GM12878 (cell line): ENCODE measurements at regions not wholly inside any gene's neighbourhood (a gene's known extent, or its start where the extent isn't known, plus 50 kb on each side); places are given as distances from the start of the nearest gene placed in this dataset.

Experiments used
- ATAC-seq: fragments of 200-7000 bp; cut with Tn5 transposase; 3 replicates; pipeline ENCODE4 v1.9.1; 2020; ENCODE audit warnings: mild to moderate bottlenecking, moderate library complexity
- BruUV-seq: library from RNA; stranded (reverse); fragments of 400-500 nt; replicated peaks from 2 replicates; lab custom pipeline; 2021; lab: Mats Ljungman, UMichigan
- CTCF ChIA-PET: fragments of 300-600 bp; sonication (Branson Sonifier 250); formaldehyde crosslinking; extraction: SDS; loops from one replicate; lab custom pipeline; 2021; ENCODE audit warnings: inconsistent platforms; lab: Yijun Ruan, JAX
- POLR2A ChIA-PET: fragments of 350-600 bp; formaldehyde crosslinking; extraction: SDS; loops from one replicate; lab custom pipeline; 2021; ENCODE audit warnings: inconsistent platforms; lab: Charles Lee
- RAD21 ChIA-PET: fragments of 300-600 bp; sonication (Branson Sonifier 250); formaldehyde crosslinking; loops from one replicate; lab custom pipeline; 2023; ENCODE audit warnings: antibody characterized with exemption; ENCODE audit not compliant: unreplicated experiment; lab: Charles Lee
- SMC1A ChIA-PET: fragments of 300-600 bp; sonication (Branson Sonifier 250); formaldehyde crosslinking; loops from one replicate; lab custom pipeline; 2023; ENCODE audit not compliant: unreplicated experiment, uncharacterized antibody; lab: Charles Lee
- DNase-seq: peaks from one replicate; pipeline ENCODE4 v3.0.0-alpha.2; 2011; ENCODE audit warnings: low read depth, low spot score
- FAIRE-seq: peaks from 3 replicates; lab custom pipeline; 2011; peaks lifted over from hg19 to GRCh38; lab: Jason Lieb, UNC
- H2AFZ ChIP-seq: 2 replicates; pipeline ENCODE4 v1.6.0; 2011; ENCODE audit warnings: low read depth, low read length, control low read depth; ENCODE audit not compliant: control insufficient read depth
- H3K27ac ChIP-seq: 2 replicates; pipeline ENCODE4 v1.5.1; 2011; ENCODE audit warnings: control low read depth; ENCODE audit not compliant: control insufficient read depth, insufficient read depth
- H3K27me3 ChIP-seq, 2 experiments: replicated peaks in 1 of 2; 2 replicates each; pipeline versions ENCODE4 v1.6.0 to v1.6.1; 2011; ENCODE audit warnings: low read length in 1 of 2; ENCODE audit not compliant: control insufficient read depth in 2 of 2, insufficient read depth in 2 of 2
- H3K36me3 ChIP-seq, 2 experiments: 2 replicates each; pipeline ENCODE4 v1.5.1; 2011; ENCODE audit warnings: low read length in 1 of 2; ENCODE audit not compliant: control insufficient read depth in 2 of 2, insufficient read depth in 2 of 2
- H3K4me1 ChIP-seq: 2 replicates; pipeline ENCODE4 v1.6.1; 2011; ENCODE audit warnings: mild to moderate bottlenecking, low read length, moderate library complexity, mixed read lengths; ENCODE audit not compliant: control insufficient read depth, insufficient read depth
- H3K4me2 ChIP-seq: 2 replicates; pipeline ENCODE4 v1.6.0; 2011; ENCODE audit warnings: control low read depth; ENCODE audit not compliant: control insufficient read depth, insufficient read depth
- H3K4me3 ChIP-seq: fragments of 200-600 bp; sonication (generic); 2 replicates; pipeline ENCODE4 v1.5.1; 2016
- H3K79me2 ChIP-seq: 2 replicates; pipeline ENCODE4 v1.6.0; 2011; ENCODE audit warnings: low read length; ENCODE audit not compliant: control insufficient read depth, insufficient read depth
- H3K9ac ChIP-seq: 2 replicates; pipeline ENCODE4 v1.8.0; 2011; ENCODE audit warnings: low read length, control low read depth, mixed read lengths; ENCODE audit not compliant: control insufficient read depth, insufficient read depth
- H3K9me3 ChIP-seq: replicated peaks from 3 replicates; pipeline ENCODE4 v1.5.1; 2011; ENCODE audit warnings: mild to moderate bottlenecking, low read length; ENCODE audit not compliant: control insufficient read depth, insufficient read depth
- H4K20me1 ChIP-seq: 2 replicates; pipeline ENCODE4 v1.6.0; 2011; ENCODE audit not compliant: control insufficient read depth, insufficient read depth
- CBX3 ChIP-seq: fragments of 200-600 bp; sonication (generic); IDR thresholded peaks from 2 replicates; pipeline ENCODE4 v1.6.1; 2016; ENCODE audit warnings: low read depth, borderline replicate concordance
- FOXM1 ChIP-seq: IDR thresholded peaks from 2 replicates; pipeline ENCODE4 v1.6.1; 2012; ENCODE audit warnings: low read depth, mild to moderate bottlenecking, inconsistent platforms, low read length, moderate library complexity
- GABPA ChIP-seq: IDR thresholded peaks from 2 replicates; pipeline ENCODE4 v1.6.1; 2014; ENCODE audit warnings: antibody characterized with exemption, low read depth, mild to moderate bottlenecking, inconsistent platforms
- HCFC1 ChIP-seq: fragments of 150-350 bp; IDR thresholded peaks from 2 replicates; pipeline ENCODE4 v1.6.1; 2014; ENCODE audit warnings: low read length
- KDM1A ChIP-seq: fragments of 200-600 bp; sonication (generic); IDR thresholded peaks from 2 replicates; pipeline ENCODE4 v1.6.1; 2016; ENCODE audit warnings: borderline replicate concordance
- MAX ChIP-seq: IDR thresholded peaks from 2 replicates; pipeline ENCODE4 v1.6.1; 2012; ENCODE audit warnings: low read depth, low read length, improper control_type of control experiment
- MEF2A ChIP-seq: IDR thresholded peaks from 2 replicates; pipeline ENCODE4 v1.6.1; 2011; ENCODE audit warnings: low read depth, mild to moderate bottlenecking, low read length, moderate library complexity; ENCODE audit not compliant: insufficient read depth
- MEF2B ChIP-seq: fragments of 450-650 bp; IDR thresholded peaks from 2 replicates; pipeline ENCODE4 v1.6.1; 2018; ENCODE audit warnings: mild to moderate bottlenecking, moderate library complexity; ENCODE audit not compliant: partially characterized antibody, poor library complexity, severe bottlenecking
- MTA2 ChIP-seq: fragments of 450-650 bp; IDR thresholded peaks from 2 replicates; pipeline ENCODE4 v1.6.1; 2016; ENCODE audit warnings: low read depth, mild to moderate bottlenecking, moderate library complexity
- NFIC ChIP-seq: IDR thresholded peaks from 2 replicates; pipeline ENCODE4 v1.6.1; 2012; ENCODE audit warnings: low read depth, mild to moderate bottlenecking, inconsistent platforms, low read length, moderate library complexity
- POLR2A ChIP-seq: IDR thresholded peaks from 2 replicates; pipeline ENCODE4 v1.6.1; 2011; ENCODE audit warnings: low read depth, mild to moderate bottlenecking, low read length
- RELB ChIP-seq: fragments of 450-650 bp; IDR thresholded peaks from 2 replicates; pipeline ENCODE4 v1.6.1; 2017; ENCODE audit warnings: low read depth, mild to moderate bottlenecking, moderate library complexity
- RUNX3 ChIP-seq: IDR thresholded peaks from 2 replicates; pipeline ENCODE4 v1.6.1; 2012; ENCODE audit warnings: low read length, inconsistent platforms
- ZSCAN29 ChIP-seq: fragments of 450-650 bp; IDR thresholded peaks from 2 replicates; pipeline ENCODE4 v1.6.1; 2017; ENCODE audit warnings: mild to moderate bottlenecking, moderate library complexity
- WGBS: methylation state at CpG from one replicate; pipeline ENCODE4 v1.1.6; 2016; ENCODE audit warnings: low lambda C conversion rate; ENCODE audit not compliant: insufficient replicate concordance, insufficient coverage; ENCODE audit errors: missing lambda C conversion rate; 5-methylcytosine and 5-hydroxymethylcytosine counted together
- in situ Hi-C: fragments of 300-500 bp; cut with MboI; formaldehyde crosslinking; loops from 9 replicates; pipeline ENCODE4 v1.14.3; 2018; ENCODE audit warnings: mixed read lengths
- intact Hi-C: fragments of 100-400 bp; cut with micrococcal nuclease; formaldehyde crosslinking; loops from one replicate; pipeline ENCODE4 v1.14.2; 2022; ENCODE audit not compliant: unreplicated experiment

GRCh38 chr13:103275081-103275480, 208.9 kb upstream of the SLC10A2 start:
- Histone ChIP-seq H3K27ac (no peak overlapping the region; the same call in 1 of the 2 replicates), H3K79me2 (no peaks in the 10 kb centered on the region), H2AFZ (peak overlapping the region; percentile 3; the same call in 1 of the 2 replicates), H3K9me3 (no peaks in the 10 kb centered on the region; the same call in 2 of the 3 replicates), H3K4me3 (no peak overlapping the region), H3K4me1 (peaks cover 25% of the 10 kb centered on the region), H4K20me1 (no peaks in the 10 kb centered on the region), H3K36me3 (no peaks in the 10 kb centered on the region), H3K27me3 (no peaks in the 10 kb centered on the region), H3K9ac (no peak overlapping the region), H3K4me2 (no peak overlapping the region)
- CTCF ChIA-PET = interaction anchor here (0.5 to 1.7 kb wide), 5 partner anchors 17 to 360 kb away, joined by 3 to 4 read pairs (median 3); no protein-coding TSS in a partner anchor
- POLR2A ChIA-PET = interaction anchor here (1.7 to 2.2 kb wide), 2 partner anchors 8 to 679 kb away, joined by 4 to 8 read pairs; partner anchors contain the start of gene TPP2
- no TSS peak for BruUV-seq
- TF ChIP-seq POLR2A (no peak), ZSCAN29 (no peak), GABPA (no peak), MTA2 (no peak)
- FAIRE-seq (no peak), ATAC-seq (no peak), DNase-seq (no peak)
- in situ Hi-C loops (no loop called here), intact Hi-C loops (no loop called here)
- RAD21 ChIA-PET = interaction anchor here (0.9 to 4.3 kb wide), 4 partner anchors 8 to 238 kb away, joined by 3 to 24 read pairs (median 5); no protein-coding TSS in a partner anchor
- SMC1A ChIA-PET = interaction anchor here (0.6 to 6.0 kb wide), 13 partner anchors 8 to 405 kb away, joined by 3 to 41 read pairs (median 4); no protein-coding TSS in a partner anchor
- WGBS = 38% methylated on average over 2 of the region's 2 CpGs

GRCh38 chr13:103273825-103274224, 207.6 kb upstream of the SLC10A2 start:
- CTCF ChIA-PET = interaction anchor here (1.0 to 1.7 kb wide), 2 partner anchors 83 to 86 kb away, joined by 4 read pairs; no protein-coding TSS in a partner anchor
- RAD21 ChIA-PET = interaction anchor here (0.8 to 4.3 kb wide), 3 partner anchors 10 to 133 kb away, joined by 3 to 24 read pairs (median 6); no protein-coding TSS in a partner anchor
- ATAC-seq = peak; percentile 9; the same call in 2 of the 3 replicates
- POLR2A ChIA-PET = interaction anchor here (1.0 to 2.2 kb wide), 2 partner anchors 9 to 20 kb away, joined by 3 to 8 read pairs; no protein-coding TSS in a partner anchor
- BruUV-seq = no TSS peak
- no peaks in the 10 kb centered on the region; the same call in 2 of the 3 replicates for H3K9me3 ChIP-seq
- no peak for FAIRE-seq
- H3K36me3 ChIP-seq = no peaks in the 10 kb centered on the region
- no peaks in the 10 kb centered on the region for H3K27me3 ChIP-seq
- in situ Hi-C loops = no loop called here
- no peak overlapping the region for H3K4me3 ChIP-seq
- H4K20me1 ChIP-seq = no peaks in the 10 kb centered on the region
- no peak overlapping the region for H3K9ac ChIP-seq
- H2AFZ ChIP-seq = no peak overlapping the region
- SMC1A ChIA-PET = interaction anchor here (0.8 to 6.0 kb wide), 10 partner anchors 9 to 358 kb away, joined by 3 to 41 read pairs (median 4); no protein-coding TSS in a partner anchor
- intact Hi-C loops = no loop called here
- peak overlapping the region; percentile 44 for H3K4me2 ChIP-seq
- H3K27ac ChIP-seq = peak overlapping the region; percentile 29; the same call in 1 of the 2 replicates
- no peaks in the 10 kb centered on the region for H3K79me2 ChIP-seq
- DNase-seq = no peak
- TF ChIP-seq FOXM1 (peak; percentile 39; the same call in 1 of the 2 replicates), HCFC1 (no peak), CBX3 (no peak), MEF2B (peak; percentile 27), MAX (no peak), RUNX3 (peak; percentile 57; the same call in 1 of the 2 replicates), NFIC (peak; percentile 32; the same call in 1 of the 2 replicates), RELB (0 out of 2 replicates have a peak, but pooled peaks have one; percentile 20), MEF2A (peak; percentile 58; the same call in 1 of the 2 replicates), KDM1A (no peak)
- peaks cover 25% of the 10 kb centered on the region for H3K4me1 ChIP-seq
